ENCODE measurements at regions not wholly inside any gene's neighbourhood (a gene's known extent, or its start where the extent isn't known, plus 50 kb on each side); places are given as distances from the start of the nearest gene placed in this dataset.

GRCh38 chr18:78416853-78417252 lies 562.8 kb upstream of the SALL3 start:
- no peak for TF ChIP-seq CTCF (IDR thresholded peaks at IDR 0.05; ENCODE audit: low read depth, low read length, missing control alignments)
- no peak for DNase-seq (ENCODE audit: low read depth)
- in situ Hi-C loops (cut with HindIII; ENCODE audit: low sequenced_read_pairs), result no loop called here
- H3K4me3 ChIP-seq (ENCODE audit: low read depth, low read length), result no peak overlapping the region

- in situ Hi-C loops (cut with HindIII; ENCODE audit: low sequenced_read_pairs), result no loop called here
- no peak overlapping the region for H3K4me3 ChIP-seq (ENCODE audit: low read depth, low read length)
- no peak for TF ChIP-seq CTCF (IDR thresholded peaks at IDR 0.05; ENCODE audit: low read depth, low read length, missing control alignments)
- no peak for DNase-seq (ENCODE audit: low read depth)
These were observed 561.2 kb upstream of the SALL3 start for GRCh38 chr18:78418379-78418778.

DNA sequence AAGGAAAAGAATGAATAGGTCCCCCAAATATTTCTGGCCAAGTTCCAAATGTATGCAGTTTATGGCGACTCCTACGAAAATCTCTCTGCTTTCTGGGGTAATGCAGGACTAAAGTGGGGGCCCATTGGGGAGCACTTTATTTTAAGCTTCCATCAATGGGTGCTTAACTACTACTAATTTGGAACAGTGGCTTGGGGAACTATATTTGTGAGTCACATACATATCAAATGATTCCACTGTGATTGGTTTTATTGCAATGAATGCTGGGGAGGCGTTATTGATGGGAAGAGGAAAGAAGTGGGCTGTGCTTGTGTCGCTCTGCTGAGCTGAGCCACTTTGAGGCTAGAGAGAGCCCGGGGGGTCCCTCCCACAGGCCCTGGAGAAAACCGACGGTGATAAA lies 560.4 kb upstream of the SALL3 start:
- no peak for TF ChIP-seq CTCF (IDR thresholded peaks at IDR 0.05; ENCODE audit: low read depth, low read length, missing control alignments)
- in situ Hi-C loops (cut with HindIII; ENCODE audit: low sequenced_read_pairs), result no loop called here
- no peak overlapping the region for H3K4me3 ChIP-seq (ENCODE audit: low read depth, low read length)
- DNase-seq (ENCODE audit: low read depth), result no peak

GRCh38 chr18:78420116-78420515 lies 559.5 kb upstream of the SALL3 start:
- no peak for TF ChIP-seq CTCF (IDR thresholded peaks at IDR 0.05; ENCODE audit: low read depth, low read length, missing control alignments)
- no peak for DNase-seq (ENCODE audit: low read depth)
- in situ Hi-C loops (cut with HindIII; ENCODE audit: low sequenced_read_pairs), result no loop called here
- H3K4me3 ChIP-seq (ENCODE audit: low read depth, low read length), result no peak overlapping the region

DNA sequence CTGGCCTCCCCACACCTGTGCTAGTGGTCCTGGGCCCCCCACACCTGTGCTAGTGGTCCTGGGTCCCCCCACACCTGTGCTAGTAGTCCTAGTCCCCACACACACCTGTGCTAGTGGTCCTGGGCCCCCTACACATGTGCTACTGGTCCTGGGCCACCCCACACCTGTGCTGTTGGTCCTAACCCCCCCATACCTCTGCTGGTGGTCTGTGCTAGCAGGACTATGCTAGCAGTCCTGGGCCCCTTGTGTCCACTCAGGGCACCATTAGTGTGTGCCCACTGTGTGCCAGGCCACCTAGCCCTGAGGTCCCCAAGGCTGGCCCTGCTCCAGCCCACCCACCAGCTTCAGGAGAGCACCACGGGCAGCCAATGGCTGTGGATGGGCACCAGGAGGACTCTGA lies 558.2 kb upstream of the SALL3 start:
- no peak for TF ChIP-seq CTCF (IDR thresholded peaks at IDR 0.05; ENCODE audit: low read depth, low read length, missing control alignments)
- DNase-seq (ENCODE audit: low read depth), result no peak
- no peak overlapping the region for H3K4me3 ChIP-seq (ENCODE audit: low read depth, low read length)
- in situ Hi-C loops (cut with HindIII; ENCODE audit: low sequenced_read_pairs), result no loop called here

GRCh38 chr18:78422336-78422735 lies 557.3 kb upstream of the SALL3 start:
- no peak for DNase-seq (ENCODE audit: low read depth)
- in situ Hi-C loops (cut with HindIII; ENCODE audit: low sequenced_read_pairs), result no loop called here
- no peak for TF ChIP-seq CTCF (IDR thresholded peaks at IDR 0.05; ENCODE audit: low read depth, low read length, missing control alignments)
- no peak overlapping the region for H3K4me3 ChIP-seq (ENCODE audit: low read depth, low read length)

GRCh38 chr18:78423811-78424210 lies 555.8 kb upstream of the SALL3 start:
- no peak for TF ChIP-seq CTCF (IDR thresholded peaks at IDR 0.05; ENCODE audit: low read depth, low read length, missing control alignments)
- DNase-seq (ENCODE audit: low read depth), result no peak
- in situ Hi-C loops (cut with HindIII; ENCODE audit: low sequenced_read_pairs), result no loop called here
- H3K4me3 ChIP-seq (ENCODE audit: low read depth, low read length), result no peak overlapping the region

Data from astrocyte of the cerebellum (primary cell).